Fibroblast of lung (primary cell): ENCODE measurements at regions not wholly inside any gene's neighbourhood (a gene's known extent, or its start where the extent isn't known, plus 50 kb on each side); places are given as distances from the start of the nearest gene placed in this dataset.

Source experiments
- DNase-seq, 2 donors: peaks; one replicate each; pipeline versions ENCODE4 v3.0.0 to v3.0.0-alpha.2; 2010; ENCODE audit warnings: low read depth in 2 of 2
- H2AFZ ChIP-seq: 2 replicates; pipeline ENCODE4 v1.5.1; 2012; ENCODE audit warnings: low read length, control low read depth, inconsistent platforms
- H3K27ac ChIP-seq: 2 replicates; pipeline ENCODE4 v1.5.1; 2011; ENCODE audit warnings: low read length, control low read depth; ENCODE audit not compliant: insufficient read depth
- H3K27me3 ChIP-seq: 2 replicates; pipeline ENCODE4 v1.5.1; 2011; ENCODE audit warnings: mild to moderate bottlenecking, low read length; ENCODE audit not compliant: control insufficient read depth, insufficient read depth
- H3K36me3 ChIP-seq: 2 replicates; pipeline ENCODE4 v1.5.1; 2011; ENCODE audit warnings: low read length; ENCODE audit not compliant: control insufficient read depth, insufficient read depth
- H3K4me1 ChIP-seq: 2 replicates; pipeline ENCODE4 v1.5.1; 2011; ENCODE audit warnings: low read length; ENCODE audit not compliant: control insufficient read depth, insufficient read depth; ENCODE audit errors: extremely low read depth
- H3K4me2 ChIP-seq: 2 replicates; pipeline ENCODE4 v1.5.1; 2011; ENCODE audit warnings: low read length, control low read depth; ENCODE audit not compliant: insufficient read depth; ENCODE audit errors: extremely low read depth
- H3K4me3 ChIP-seq, 4 experiments: fragments of 200-600 bp in 1 of 4; sonication (generic) in 1 of 4; replicated peaks in 1 of 4; 2 replicates each; pipeline ENCODE4 v1.5.1; 2011 to 2016; ENCODE audit warnings: low read length in 4 of 4, low read depth in 3 of 4, mild to moderate bottlenecking in 3 of 4, control low read depth in 2 of 4, inconsistent platforms in 1 of 4, mixed read lengths in 1 of 4; ENCODE audit not compliant: insufficient read depth in 1 of 4; ENCODE audit errors: control extremely low read depth in 1 of 4
- H3K79me2 ChIP-seq: 2 replicates; pipeline ENCODE4 v1.5.1; 2012; ENCODE audit warnings: mild to moderate bottlenecking, low read length, inconsistent platforms; ENCODE audit not compliant: control insufficient read depth, insufficient read depth
- H3K9ac ChIP-seq: 2 replicates; pipeline ENCODE4 v1.5.1; 2011; ENCODE audit warnings: mild to moderate bottlenecking, low read length, control low read depth; ENCODE audit not compliant: insufficient read depth
- H3K9me3 ChIP-seq: 2 replicates; pipeline ENCODE4 v1.5.1; 2012; ENCODE audit warnings: low read depth, low read length; ENCODE audit not compliant: control insufficient read depth, insufficient read depth
- H4K20me1 ChIP-seq: 2 replicates; pipeline ENCODE4 v1.5.1; 2011; ENCODE audit warnings: low read length; ENCODE audit not compliant: control insufficient read depth, insufficient read depth; ENCODE audit errors: extremely low read depth
- EZH2 ChIP-seq: IDR thresholded peaks from 2 replicates; pipeline ENCODE4 v1.5.1; 2012; ENCODE audit warnings: low read length, control low read depth, mild to moderate bottlenecking; ENCODE audit errors: missing control alignments
- TF ChIP-seq, protein P1 (sequence below), 2 donors: IDR thresholded peaks in 1 of 2; conservative IDR thresholded peaks in 1 of 2; 1 replicate in 1 of 2; 2 replicates in 1 of 2; pipeline ENCODE4 v1.5.1; 2011 to 2012; ENCODE audit warnings: low read length in 2 of 2, control low read depth in 1 of 2, inconsistent platforms in 1 of 2, low read depth in 1 of 2, mild to moderate bottlenecking in 1 of 2

DNA sequence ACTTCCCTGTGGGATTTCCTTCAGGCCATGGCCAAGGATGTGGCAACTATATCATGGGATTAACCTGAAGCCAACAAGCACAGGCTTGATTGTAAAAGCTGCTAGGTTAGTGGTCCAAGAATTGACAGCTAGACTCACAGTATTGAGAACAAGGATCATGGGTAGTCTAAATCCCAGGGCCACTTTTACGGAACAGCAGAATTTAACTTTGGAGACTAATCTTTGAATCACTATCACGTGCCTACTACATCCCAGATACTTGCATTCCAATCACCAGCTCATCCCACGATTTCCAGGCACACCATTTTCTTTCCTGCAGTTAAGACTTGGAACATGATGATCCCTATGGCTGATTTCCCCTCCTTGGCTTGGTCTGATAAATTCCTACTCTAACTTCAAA is 65.6 kb upstream of the ADO start:
- H2AFZ ChIP-seq: no peak overlapping the region

DNA sequence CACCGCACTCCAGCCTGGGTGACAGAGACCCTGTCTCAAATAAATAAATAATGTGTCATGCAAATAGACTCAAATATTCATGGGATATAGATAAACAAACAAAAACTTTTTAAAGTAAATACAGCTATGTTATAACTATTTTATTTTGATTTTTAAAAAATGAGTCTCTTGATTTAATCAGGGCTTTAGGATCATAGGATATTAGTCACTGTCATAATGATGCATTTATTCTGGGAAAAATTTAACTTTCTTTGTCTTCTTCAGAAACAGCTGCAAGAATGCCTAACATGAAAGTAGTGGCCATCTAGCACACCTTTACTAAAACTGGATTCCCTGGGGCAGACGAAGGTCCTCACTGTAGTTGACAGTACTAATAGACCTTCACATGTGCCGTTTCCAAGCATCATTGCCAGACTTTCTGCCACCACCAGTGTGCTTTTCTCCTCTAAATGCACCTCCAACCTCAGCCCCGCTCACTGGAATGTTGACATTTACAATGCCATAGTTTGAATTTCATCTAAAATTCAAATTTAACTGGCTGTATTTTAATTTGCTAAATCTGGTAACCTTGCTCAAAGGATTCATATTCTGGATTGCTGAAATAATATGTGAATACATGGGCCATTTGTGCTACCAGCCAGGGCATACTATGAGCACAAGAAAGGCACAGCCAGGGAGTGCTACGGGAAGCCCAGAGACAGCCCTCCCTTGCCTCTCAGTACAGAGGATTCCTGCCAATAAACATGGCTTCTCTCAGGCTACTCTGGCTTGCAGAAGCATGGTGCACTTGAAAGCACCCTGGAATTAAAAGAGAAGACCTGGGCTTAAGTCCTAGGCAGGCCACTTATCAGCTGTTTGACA is 63.4 kb upstream of the ADO start:
- no peak overlapping the region for H3K27ac ChIP-seq
- H3K9me3 ChIP-seq: no peaks in the 10 kb centered on the region
- H4K20me1 ChIP-seq: no peaks in the 10 kb centered on the region
- H3K36me3 ChIP-seq: no peaks in the 10 kb centered on the region
- DNase-seq: no peak
- H3K4me3 ChIP-seq: no peak overlapping the region
- no peaks in the 10 kb centered on the region for H3K27me3 ChIP-seq
- H3K9ac ChIP-seq: no peak overlapping the region
- no peak overlapping the region for H3K4me2 ChIP-seq
- no peaks in the 10 kb centered on the region for H3K79me2 ChIP-seq
- no peak for TF ChIP-seq EZH2
- TF ChIP-seq, protein P1, sequence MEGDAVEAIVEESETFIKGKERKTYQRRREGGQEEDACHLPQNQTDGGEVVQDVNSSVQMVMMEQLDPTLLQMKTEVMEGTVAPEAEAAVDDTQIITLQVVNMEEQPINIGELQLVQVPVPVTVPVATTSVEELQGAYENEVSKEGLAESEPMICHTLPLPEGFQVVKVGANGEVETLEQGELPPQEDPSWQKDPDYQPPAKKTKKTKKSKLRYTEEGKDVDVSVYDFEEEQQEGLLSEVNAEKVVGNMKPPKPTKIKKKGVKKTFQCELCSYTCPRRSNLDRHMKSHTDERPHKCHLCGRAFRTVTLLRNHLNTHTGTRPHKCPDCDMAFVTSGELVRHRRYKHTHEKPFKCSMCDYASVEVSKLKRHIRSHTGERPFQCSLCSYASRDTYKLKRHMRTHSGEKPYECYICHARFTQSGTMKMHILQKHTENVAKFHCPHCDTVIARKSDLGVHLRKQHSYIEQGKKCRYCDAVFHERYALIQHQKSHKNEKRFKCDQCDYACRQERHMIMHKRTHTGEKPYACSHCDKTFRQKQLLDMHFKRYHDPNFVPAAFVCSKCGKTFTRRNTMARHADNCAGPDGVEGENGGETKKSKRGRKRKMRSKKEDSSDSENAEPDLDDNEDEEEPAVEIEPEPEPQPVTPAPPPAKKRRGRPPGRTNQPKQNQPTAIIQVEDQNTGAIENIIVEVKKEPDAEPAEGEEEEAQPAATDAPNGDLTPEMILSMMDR (conservative IDR thresholded peaks at IDR 0.05 in 1 of 2, IDR thresholded peaks at IDR 0.05 in 1 of 2; ENCODE audit: low read depth in 1 of 2, low read length in 2 of 2): no peak
- no peaks in the 10 kb centered on the region for H3K4me1 ChIP-seq
- no peak overlapping the region for H2AFZ ChIP-seq

More for the DNA sequence above, 65.6 kb upstream of the ADO start:
- Histone ChIP-seq H3K79me2 (no peaks in the 10 kb centered on the region), H3K36me3 (no peaks in the 10 kb centered on the region), H3K4me2 (no peak overlapping the region), H4K20me1 (no peaks in the 10 kb centered on the region), H3K27ac (no peak overlapping the region), H3K4me1 (no peaks in the 10 kb centered on the region), H3K27me3 (no peaks in the 10 kb centered on the region), H3K9me3 (no peaks in the 10 kb centered on the region), H3K4me3 (no peak overlapping the region), H3K9ac (no peak overlapping the region)
- peak; percentile 62 to 65 for DNase-seq
- no peak for TF ChIP-seq EZH2
- TF ChIP-seq, protein P1 (conservative IDR thresholded peaks at IDR 0.05 in 1 of 2, IDR thresholded peaks at IDR 0.05 in 1 of 2; ENCODE audit: low read depth in 1 of 2, low read length in 2 of 2): no peak

- no peak overlapping the region for H2AFZ ChIP-seq
Observed at GRCh38 chr10:62741996-62742395, 62.5 kb upstream of the ADO start.

More at GRCh38 chr10:62741996-62742395, 62.5 kb upstream of the ADO start:
- no peak overlapping the region for H3K4me2 ChIP-seq
- DNase-seq: peak in 1 of 2 donors; percentile 73
- H3K9me3 ChIP-seq: no peaks in the 10 kb centered on the region
- no peak overlapping the region for H3K9ac ChIP-seq
- H3K4me3 ChIP-seq: no peak overlapping the region
- no peak overlapping the region for H3K27ac ChIP-seq
- no peaks in the 10 kb centered on the region for H3K36me3 ChIP-seq
- no peak for TF ChIP-seq EZH2
- TF ChIP-seq, protein P1 (conservative IDR thresholded peaks at IDR 0.05 in 1 of 2, IDR thresholded peaks at IDR 0.05 in 1 of 2; ENCODE audit: low read depth in 1 of 2, low read length in 2 of 2): no peak
- no peaks in the 10 kb centered on the region for H3K4me1 ChIP-seq
- H3K79me2 ChIP-seq: no peaks in the 10 kb centered on the region
- H4K20me1 ChIP-seq: no peaks in the 10 kb centered on the region
- no peaks in the 10 kb centered on the region for H3K27me3 ChIP-seq
